ENCODE measurements at regions not wholly inside any gene's neighbourhood (a gene's known extent, or its start where the extent isn't known, plus 50 kb on each side); places are given as distances from the start of the nearest gene placed in this dataset.

DNA sequence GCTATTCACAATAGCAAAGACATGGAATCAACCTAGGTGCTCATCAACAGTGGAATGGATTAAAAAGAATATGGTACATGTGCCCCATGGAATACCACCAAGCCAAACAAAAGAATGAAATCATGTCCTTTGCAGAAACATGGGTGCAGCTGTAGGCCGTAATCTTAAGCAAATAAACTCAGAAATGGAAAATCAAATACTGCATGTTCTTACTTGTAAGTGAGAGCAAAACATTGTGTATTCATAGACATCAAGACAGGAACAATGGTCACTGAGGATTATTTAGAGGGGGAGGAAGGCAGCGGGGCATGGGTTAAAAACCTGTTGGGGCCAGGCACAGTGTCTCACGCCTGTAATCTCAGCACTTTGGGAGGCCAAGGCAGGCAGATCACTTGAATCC, 304.7 kb upstream of the ROBO2 start:
- TF ChIP-seq, protein P1, sequence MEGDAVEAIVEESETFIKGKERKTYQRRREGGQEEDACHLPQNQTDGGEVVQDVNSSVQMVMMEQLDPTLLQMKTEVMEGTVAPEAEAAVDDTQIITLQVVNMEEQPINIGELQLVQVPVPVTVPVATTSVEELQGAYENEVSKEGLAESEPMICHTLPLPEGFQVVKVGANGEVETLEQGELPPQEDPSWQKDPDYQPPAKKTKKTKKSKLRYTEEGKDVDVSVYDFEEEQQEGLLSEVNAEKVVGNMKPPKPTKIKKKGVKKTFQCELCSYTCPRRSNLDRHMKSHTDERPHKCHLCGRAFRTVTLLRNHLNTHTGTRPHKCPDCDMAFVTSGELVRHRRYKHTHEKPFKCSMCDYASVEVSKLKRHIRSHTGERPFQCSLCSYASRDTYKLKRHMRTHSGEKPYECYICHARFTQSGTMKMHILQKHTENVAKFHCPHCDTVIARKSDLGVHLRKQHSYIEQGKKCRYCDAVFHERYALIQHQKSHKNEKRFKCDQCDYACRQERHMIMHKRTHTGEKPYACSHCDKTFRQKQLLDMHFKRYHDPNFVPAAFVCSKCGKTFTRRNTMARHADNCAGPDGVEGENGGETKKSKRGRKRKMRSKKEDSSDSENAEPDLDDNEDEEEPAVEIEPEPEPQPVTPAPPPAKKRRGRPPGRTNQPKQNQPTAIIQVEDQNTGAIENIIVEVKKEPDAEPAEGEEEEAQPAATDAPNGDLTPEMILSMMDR (IDR thresholded peaks at IDR 0.05), result no peak
- Mint-ChIP-seq H3K9me3 (peaks cover 16% of the 10 kb centered on the region), H3K36me3 (ENCODE audit: low read depth) (no peaks in the 10 kb centered on the region), H3K4me3 (no peak overlapping the region), H3K27me3 (no peaks in the 10 kb centered on the region), H3K4me1 (no peaks in the 10 kb centered on the region), H3K27ac (no peak overlapping the region)
- ChIA-PET POLR2A (no interaction called here), CTCF (no interaction called here)
- DNase-seq, result no peak
- intact Hi-C loops (cut with micrococcal nuclease), result no loop called here
- no peak for ATAC-seq (ENCODE audit: low read depth)

DNA sequence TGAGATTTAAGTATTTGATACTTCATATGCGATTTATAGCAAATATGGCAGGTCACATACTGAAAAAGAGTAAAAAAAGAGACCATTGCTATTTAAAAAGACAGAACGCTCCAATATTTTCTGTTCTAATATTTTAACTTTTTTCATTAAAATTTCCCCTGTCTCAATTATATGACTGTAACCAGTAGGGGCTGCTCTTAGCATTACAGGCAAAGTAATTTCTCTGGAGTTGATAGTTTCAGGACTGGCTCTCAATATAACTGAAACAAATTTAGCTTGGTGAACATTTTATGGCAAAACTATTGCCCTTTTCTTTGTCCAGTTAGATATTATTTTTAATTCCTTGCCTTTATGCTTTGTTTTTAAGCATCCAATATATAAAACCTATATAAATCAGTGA, 286.3 kb upstream of the ROBO2 start:
- Mint-ChIP-seq H3K36me3 (ENCODE audit: low read depth) (no peaks in the 10 kb centered on the region), H3K9me3 (peaks cover 7% of the 10 kb centered on the region), H3K4me3 (no peak overlapping the region), H3K27ac (no peak overlapping the region), H3K27me3 (no peaks in the 10 kb centered on the region), H3K4me1 (no peaks in the 10 kb centered on the region)
- ChIA-PET POLR2A (no interaction called here), CTCF (no interaction called here)
- TF ChIP-seq, protein P1 (IDR thresholded peaks at IDR 0.05), result no peak
- DNase-seq, result no peak
- ATAC-seq (ENCODE audit: low read depth), result no peak
- intact Hi-C loops (cut with micrococcal nuclease), result no loop called here

DNA sequence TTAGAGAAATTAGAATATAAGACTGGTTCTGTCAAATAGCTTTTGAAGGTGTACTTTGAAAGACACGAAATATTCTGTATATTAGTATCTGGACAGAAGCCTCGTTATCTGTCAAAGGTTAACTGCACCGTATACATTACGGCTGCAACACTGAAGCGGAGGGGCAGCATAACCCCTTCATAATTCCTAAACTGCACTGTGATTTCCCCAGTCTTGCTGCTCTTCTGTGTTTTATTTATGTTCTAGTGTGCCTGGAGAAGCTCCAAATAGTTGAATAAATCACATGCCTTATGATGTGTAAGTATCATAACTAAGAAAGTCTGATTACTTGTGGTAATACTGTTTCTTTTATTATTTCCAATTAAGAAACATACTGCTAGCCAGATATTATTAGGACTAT, 285.7 kb upstream of the ROBO2 start:
- H3K27me3 Mint-ChIP-seq, result no peaks in the 10 kb centered on the region
- intact Hi-C loops (cut with micrococcal nuclease), result no loop called here
- H3K4me1 Mint-ChIP-seq, result no peaks in the 10 kb centered on the region
- ChIA-PET CTCF (no interaction called here), POLR2A (no interaction called here)
- ATAC-seq (ENCODE audit: low read depth), result no peak
- no peak for DNase-seq
- TF ChIP-seq, protein P1 (IDR thresholded peaks at IDR 0.05), result no peak
- H3K9me3 Mint-ChIP-seq, result peaks cover 8% of the 10 kb centered on the region
- H3K4me3 Mint-ChIP-seq, result no peak overlapping the region
- no peaks in the 10 kb centered on the region for H3K36me3 Mint-ChIP-seq (ENCODE audit: low read depth)
- no peak overlapping the region for H3K27ac Mint-ChIP-seq

DNA sequence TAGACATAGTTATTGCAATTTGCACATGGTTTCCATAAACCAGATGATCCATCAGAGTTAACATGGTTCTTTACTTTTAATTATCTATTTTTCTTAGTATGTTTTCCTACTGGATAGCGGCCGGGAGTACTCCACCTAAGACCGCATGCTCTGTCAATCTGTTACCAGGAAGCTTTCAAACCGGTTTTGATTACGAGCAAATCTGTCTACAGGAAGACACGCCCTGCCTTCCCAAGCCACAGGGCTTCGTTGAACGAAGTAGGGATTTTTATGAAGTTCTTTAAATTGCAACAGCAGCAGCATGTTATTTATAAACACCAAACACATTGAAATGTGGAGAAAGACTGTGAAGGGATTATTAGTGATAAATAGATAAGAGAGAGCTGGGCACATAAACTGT, 283.3 kb upstream of the ROBO2 start:
- Mint-ChIP-seq H3K27ac (no peak overlapping the region), H3K9me3 (peaks cover 4% of the 10 kb centered on the region), H3K4me3 (no peak overlapping the region), H3K4me1 (no peaks in the 10 kb centered on the region), H3K27me3 (no peaks in the 10 kb centered on the region), H3K36me3 (ENCODE audit: low read depth) (no peaks in the 10 kb centered on the region)
- TF ChIP-seq, protein P1 (IDR thresholded peaks at IDR 0.05), result no peak
- intact Hi-C loops (cut with micrococcal nuclease), result no loop called here
- POLR2A ChIA-PET, result no interaction called here
- DNase-seq (no peak), ATAC-seq (ENCODE audit: low read depth) (no peak)
- CTCF ChIA-PET, result no interaction called here

DNA sequence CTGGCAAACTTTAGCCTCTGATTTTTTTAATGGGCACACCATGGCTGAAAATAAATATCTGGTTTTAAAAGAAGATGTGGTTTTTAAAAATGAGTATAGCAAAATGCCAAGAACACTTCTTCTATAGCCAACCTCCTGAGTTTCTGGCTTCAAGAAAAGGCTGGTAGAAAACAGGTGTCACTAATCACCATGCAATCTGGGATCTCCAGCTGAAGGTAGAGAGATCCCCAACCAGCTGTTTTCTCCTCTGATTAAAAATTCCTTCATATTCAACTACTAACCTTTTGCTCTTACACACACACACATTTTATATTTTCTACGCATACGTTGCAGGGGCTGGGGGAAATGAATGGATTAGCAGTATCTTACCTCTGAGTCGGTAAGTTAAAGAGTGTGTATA, 279.6 kb upstream of the ROBO2 start:
- no peak overlapping the region for H3K4me3 Mint-ChIP-seq
- no peaks in the 10 kb centered on the region for H3K27me3 Mint-ChIP-seq
- ChIA-PET CTCF (no interaction called here), POLR2A (no interaction called here)
- no peak overlapping the region for H3K27ac Mint-ChIP-seq
- DNase-seq (no peak), ATAC-seq (ENCODE audit: low read depth) (no peak)
- no peaks in the 10 kb centered on the region for H3K4me1 Mint-ChIP-seq
- H3K9me3 Mint-ChIP-seq, result peaks cover 6% of the 10 kb centered on the region
- H3K36me3 Mint-ChIP-seq (ENCODE audit: low read depth), result no peaks in the 10 kb centered on the region
- TF ChIP-seq, protein P1 (IDR thresholded peaks at IDR 0.05), result no peak
- intact Hi-C loops (cut with micrococcal nuclease), result no loop called here
